HFFc6 (cell line): ENCODE measurements at regions not wholly inside any gene's neighbourhood (a gene's known extent, or its start where the extent isn't known, plus 50 kb on each side); places are given as distances from the start of the nearest gene placed in this dataset.

ENCODE experiments used
- DNase-seq: peaks from one replicate; pipeline ENCODE4 v3.0.0-alpha.2; 2018
- H3K27ac Mint-ChIP-seq: 2 replicates; pipeline ENCODE4 v1.8.0; 2020; ENCODE audit warnings: mild to moderate bottlenecking, mixed read lengths
- H3K27me3 Mint-ChIP-seq: 2 replicates; pipeline ENCODE4 v1.8.0; 2021; ENCODE audit warnings: mild to moderate bottlenecking, moderate library complexity, mixed read lengths; ENCODE audit not compliant: insufficient read depth
- H3K36me3 Mint-ChIP-seq: 2 replicates; pipeline ENCODE4 v1.8.0; 2021; ENCODE audit warnings: low read depth, mixed read lengths
- H3K4me1 Mint-ChIP-seq: 2 replicates; pipeline ENCODE4 v1.8.0; 2020; ENCODE audit warnings: low read depth, mixed read lengths
- H3K4me3 Mint-ChIP-seq: 2 replicates; pipeline ENCODE4 v1.8.0; 2020; ENCODE audit warnings: mild to moderate bottlenecking, moderate library complexity, mixed read lengths
- H3K9me3 Mint-ChIP-seq: 2 replicates; pipeline ENCODE4 v1.8.0; 2020; ENCODE audit warnings: mild to moderate bottlenecking, mixed read lengths
- CTCF ChIP-seq: fragments of 200-600 bp; sonication (generic); IDR thresholded peaks from 2 replicates; pipeline ENCODE4 v1.5.0; 2021; ENCODE audit warnings: antibody characterized with exemption, mild to moderate bottlenecking

- Mint-ChIP-seq H3K36me3 (no peaks in the 10 kb centered on the region), H3K27me3 (no peaks in the 10 kb centered on the region), H3K4me1 (no peaks in the 10 kb centered on the region), H3K27ac (no peak overlapping the region), H3K4me3 (no peak overlapping the region), H3K9me3 (peaks cover 22% of the 10 kb centered on the region)
- TF ChIP-seq CTCF = no peak
- no peak for DNase-seq
These were observed 841.4 kb downstream of the SI start for GRCh38 chr3:164236851-164237250.

GRCh38 chr3:164235289-164236028 is 842.8 kb downstream of the SI start:
- no peaks in the 10 kb centered on the region for H3K4me1 Mint-ChIP-seq
- DNase-seq = no peak
- no peak overlapping the region for H3K4me3 Mint-ChIP-seq
- no peaks in the 10 kb centered on the region for H3K36me3 Mint-ChIP-seq
- H3K27me3 Mint-ChIP-seq = no peaks in the 10 kb centered on the region
- no peak overlapping the region for H3K27ac Mint-ChIP-seq
- H3K9me3 Mint-ChIP-seq = peaks cover 22% of the 10 kb centered on the region
- no peak for TF ChIP-seq CTCF

- Mint-ChIP-seq H3K9me3 (peaks cover 21% of the 10 kb centered on the region), H3K4me1 (no peaks in the 10 kb centered on the region), H3K4me3 (no peak overlapping the region), H3K36me3 (no peaks in the 10 kb centered on the region), H3K27me3 (no peaks in the 10 kb centered on the region), H3K27ac (no peak overlapping the region)
- TF ChIP-seq CTCF = no peak
- no peak for DNase-seq
These were observed 844.3 kb downstream of the SI start for GRCh38 chr3:164233951-164234350.

- no peaks in the 10 kb centered on the region for H3K27me3 Mint-ChIP-seq
- peaks cover 17% of the 10 kb centered on the region for H3K9me3 Mint-ChIP-seq
- H3K4me1 Mint-ChIP-seq = no peaks in the 10 kb centered on the region
- no peak for TF ChIP-seq CTCF
- H3K36me3 Mint-ChIP-seq = no peaks in the 10 kb centered on the region
- no peak overlapping the region for H3K4me3 Mint-ChIP-seq
- DNase-seq = no peak
- no peak overlapping the region for H3K27ac Mint-ChIP-seq
These were observed 846.6 kb downstream of the SI start for GRCh38 chr3:164231718-164232117.

- H3K4me3 Mint-ChIP-seq = no peak overlapping the region
- no peak for DNase-seq
- no peaks in the 10 kb centered on the region for H3K27me3 Mint-ChIP-seq
- H3K9me3 Mint-ChIP-seq = peaks cover 16% of the 10 kb centered on the region
- no peaks in the 10 kb centered on the region for H3K4me1 Mint-ChIP-seq
- no peak for TF ChIP-seq CTCF
- H3K36me3 Mint-ChIP-seq = no peaks in the 10 kb centered on the region
- no peak overlapping the region for H3K27ac Mint-ChIP-seq
These were observed 847.8 kb downstream of the SI start for GRCh38 chr3:164230385-164231094.
